NB4 (cell line): ENCODE measurements at regions not wholly inside any gene's neighbourhood (a gene's known extent, or its start where the extent isn't known, plus 50 kb on each side); places are given as distances from the start of the nearest gene placed in this dataset.
"Not testable (repeated sequence)": the region's sequence is repeated elsewhere in the genome, so short reads cannot be mapped to it uniquely, and the experiment has no call there.

ENCODE experiments used
- DNase-seq: peaks from one replicate; pipeline ENCODE4 v3.0.0; 2010; ENCODE audit warnings: low read depth
- H3K4me3 ChIP-seq: one replicate; pipeline ENCODE4 v1.5.1; 2011; ENCODE audit warnings: mild to moderate bottlenecking, low read depth, low read length, moderate library complexity
- MYC ChIP-seq: IDR thresholded peaks from 2 replicates; pipeline ENCODE4 v1.6.1; 2011; ENCODE audit warnings: low read depth, low read length
- POLR2A ChIP-seq: IDR thresholded peaks from 2 replicates; pipeline ENCODE4 v1.6.1; 2011; ENCODE audit warnings: mild to moderate bottlenecking; ENCODE audit not compliant: insufficient read length; ENCODE audit errors: extremely low read depth
- TF ChIP-seq, protein P1 (sequence below): IDR thresholded peaks from 2 replicates; pipeline ENCODE4 v1.6.1; 2011; ENCODE audit warnings: low read depth, low read length
- TF ChIP-seq, protein P2 (sequence below): IDR thresholded peaks from one replicate; pipeline ENCODE4 v1.5.1; 2012; ENCODE audit warnings: low read depth, low read length

DNA sequence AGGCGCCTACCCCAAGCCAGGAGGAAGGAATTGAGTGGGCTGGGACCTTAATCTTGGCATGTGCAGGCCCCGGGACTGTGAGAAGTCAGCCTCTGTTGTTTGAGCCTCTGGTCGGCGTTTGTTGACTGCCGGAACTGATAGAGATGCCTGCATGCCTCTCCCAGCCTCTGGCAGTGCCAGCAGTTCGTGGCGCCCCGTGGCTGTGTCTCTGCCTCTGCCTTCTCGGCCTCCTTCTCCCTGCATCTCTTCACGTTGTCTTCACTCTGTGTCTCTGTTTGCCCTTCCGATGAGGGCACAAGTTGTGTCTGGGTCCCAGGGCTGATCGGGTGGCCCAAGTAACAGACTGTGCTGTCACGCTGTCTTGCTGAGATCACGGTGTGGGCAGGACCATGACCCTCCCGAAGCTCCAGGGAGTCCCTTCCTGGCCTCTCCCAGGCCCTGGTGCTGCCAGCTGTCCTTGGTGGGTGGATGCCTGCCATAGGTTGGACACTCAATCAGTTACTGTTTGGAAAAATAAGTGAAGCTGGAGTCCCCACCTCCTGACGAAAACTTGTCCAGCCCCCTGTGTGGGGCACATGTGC is 133.5 kb upstream of the LPCAT1 start:
- TF ChIP-seq POLR2A: no peak
- TF ChIP-seq, protein P1, sequence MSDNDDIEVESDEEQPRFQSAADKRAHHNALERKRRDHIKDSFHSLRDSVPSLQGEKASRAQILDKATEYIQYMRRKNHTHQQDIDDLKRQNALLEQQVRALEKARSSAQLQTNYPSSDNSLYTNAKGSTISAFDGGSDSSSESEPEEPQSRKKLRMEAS: no peak
- TF ChIP-seq, protein P2, sequence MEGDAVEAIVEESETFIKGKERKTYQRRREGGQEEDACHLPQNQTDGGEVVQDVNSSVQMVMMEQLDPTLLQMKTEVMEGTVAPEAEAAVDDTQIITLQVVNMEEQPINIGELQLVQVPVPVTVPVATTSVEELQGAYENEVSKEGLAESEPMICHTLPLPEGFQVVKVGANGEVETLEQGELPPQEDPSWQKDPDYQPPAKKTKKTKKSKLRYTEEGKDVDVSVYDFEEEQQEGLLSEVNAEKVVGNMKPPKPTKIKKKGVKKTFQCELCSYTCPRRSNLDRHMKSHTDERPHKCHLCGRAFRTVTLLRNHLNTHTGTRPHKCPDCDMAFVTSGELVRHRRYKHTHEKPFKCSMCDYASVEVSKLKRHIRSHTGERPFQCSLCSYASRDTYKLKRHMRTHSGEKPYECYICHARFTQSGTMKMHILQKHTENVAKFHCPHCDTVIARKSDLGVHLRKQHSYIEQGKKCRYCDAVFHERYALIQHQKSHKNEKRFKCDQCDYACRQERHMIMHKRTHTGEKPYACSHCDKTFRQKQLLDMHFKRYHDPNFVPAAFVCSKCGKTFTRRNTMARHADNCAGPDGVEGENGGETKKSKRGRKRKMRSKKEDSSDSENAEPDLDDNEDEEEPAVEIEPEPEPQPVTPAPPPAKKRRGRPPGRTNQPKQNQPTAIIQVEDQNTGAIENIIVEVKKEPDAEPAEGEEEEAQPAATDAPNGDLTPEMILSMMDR: no peak
- DNase-seq: no peak
- no peak overlapping the region for H3K4me3 ChIP-seq

DNA sequence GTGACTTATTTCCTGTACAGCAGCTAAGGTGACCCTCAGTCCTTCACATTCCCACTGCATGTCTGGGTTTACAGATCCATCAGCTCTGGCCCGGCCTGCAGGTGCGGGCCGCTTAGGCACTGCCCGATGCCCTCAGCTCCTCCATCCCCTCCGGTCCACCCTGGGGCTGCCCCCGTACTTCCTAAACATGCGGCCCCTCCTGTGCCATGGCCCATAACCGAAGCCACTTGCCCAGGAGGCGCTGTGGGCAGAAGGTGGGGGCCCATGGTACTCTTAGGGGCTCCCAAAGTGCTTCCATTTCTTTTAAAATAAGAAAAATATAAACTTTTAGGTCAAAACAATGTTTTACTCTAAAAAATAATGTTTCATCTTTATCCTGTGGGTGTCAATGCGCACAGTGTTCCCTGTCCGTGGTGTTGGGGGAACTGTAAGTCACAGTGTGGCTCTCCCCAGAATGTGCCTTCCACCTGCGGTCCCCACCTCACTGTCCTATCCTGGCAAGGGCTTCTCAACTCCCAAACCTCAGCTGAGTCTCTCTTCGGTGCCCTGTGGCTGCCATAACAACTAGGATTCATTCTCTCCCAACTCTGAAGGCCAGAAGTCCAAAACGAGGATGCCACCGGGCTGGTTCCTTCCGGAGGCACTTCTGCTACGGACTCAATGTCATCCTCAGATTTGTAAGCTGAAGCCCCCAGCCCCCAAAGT is 132.7 kb upstream of the LPCAT1 start:
- DNase-seq: no peak
- no peak overlapping the region for H3K4me3 ChIP-seq
- TF ChIP-seq, protein P2: no peak
- TF ChIP-seq, protein P1: no peak
- TF ChIP-seq MYC (no peak), POLR2A (no peak)

DNA sequence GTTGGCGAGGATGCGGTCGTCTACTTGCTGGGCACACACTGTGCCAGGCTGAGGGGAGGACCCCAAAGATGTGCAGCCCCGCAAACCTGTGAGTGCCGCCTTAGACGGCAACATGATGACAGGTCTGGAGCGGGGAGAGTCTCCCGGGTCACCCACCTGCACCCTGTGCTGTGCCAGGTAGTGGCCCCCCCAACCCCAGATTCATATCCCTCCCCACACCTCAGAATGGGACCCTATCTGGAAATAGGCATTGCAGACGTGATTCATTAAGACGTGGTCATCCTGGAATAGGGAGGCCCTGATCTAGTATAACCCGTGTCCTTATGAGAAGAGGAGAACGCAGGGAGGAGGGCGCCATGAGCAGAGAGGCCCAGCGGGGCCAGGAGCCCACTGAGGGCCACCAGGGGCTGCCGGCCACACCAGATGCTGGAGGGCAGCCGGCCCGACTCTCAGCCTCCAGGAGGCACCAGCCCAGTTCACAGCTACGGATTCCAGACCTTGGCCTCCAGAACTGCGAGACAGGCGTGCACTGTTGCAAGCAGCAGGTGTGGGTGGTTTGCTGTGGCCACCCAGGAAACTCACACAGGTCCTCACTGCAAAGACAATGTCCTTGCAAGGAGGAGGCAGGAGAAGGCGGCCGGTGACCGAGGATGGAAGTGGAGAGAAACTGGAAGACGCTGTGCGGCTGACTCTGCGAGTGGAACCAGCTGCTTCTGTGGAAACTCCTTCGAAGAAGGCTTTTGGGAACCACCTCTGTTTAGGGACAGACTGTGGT is 131.9 kb upstream of the LPCAT1 start:
- H3K4me3 ChIP-seq: no peak overlapping the region
- DNase-seq: no peak
- TF ChIP-seq, protein P1: no peak
- TF ChIP-seq, protein P2: no peak
- TF ChIP-seq POLR2A (no peak), MYC (no peak)

DNA sequence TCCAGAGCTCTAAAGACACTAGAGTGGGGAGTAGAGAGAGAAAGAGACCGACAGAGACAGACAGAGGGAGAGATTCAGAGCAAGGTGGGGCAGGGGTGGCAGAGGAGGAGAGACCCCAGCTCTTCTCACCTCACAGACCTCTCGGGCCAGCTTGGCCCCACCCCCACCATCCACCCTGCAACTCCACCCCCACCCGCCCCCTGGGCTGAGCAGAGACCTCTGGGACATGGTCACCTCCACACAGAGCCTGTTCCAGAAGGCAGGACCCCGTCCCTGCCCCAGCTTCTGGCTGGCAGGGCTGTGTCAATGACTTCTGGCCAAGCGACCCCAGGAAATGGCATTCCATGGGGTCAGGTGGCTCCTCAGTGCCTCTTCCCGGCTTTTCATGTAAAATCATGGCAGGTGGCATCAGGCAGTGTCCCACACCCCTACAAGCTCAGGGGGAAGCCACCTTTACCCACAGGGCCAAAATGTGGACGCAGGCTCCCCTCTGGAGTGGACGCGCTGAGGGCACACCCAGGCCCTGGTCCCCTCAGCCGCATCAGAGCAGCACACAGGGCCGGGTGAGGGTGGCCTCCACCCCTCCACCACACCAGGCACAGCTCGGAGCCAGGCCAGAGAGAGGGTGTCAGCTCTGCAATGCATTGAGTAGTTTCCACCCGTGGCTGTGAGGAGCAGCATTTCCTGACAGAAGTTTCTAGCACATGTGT is 131.2 kb upstream of the LPCAT1 start:
- no peak overlapping the region for H3K4me3 ChIP-seq
- TF ChIP-seq, protein P1: no peak
- TF ChIP-seq, protein P2: no peak
- TF ChIP-seq POLR2A (no peak), MYC (no peak)
- no peak for DNase-seq

DNA sequence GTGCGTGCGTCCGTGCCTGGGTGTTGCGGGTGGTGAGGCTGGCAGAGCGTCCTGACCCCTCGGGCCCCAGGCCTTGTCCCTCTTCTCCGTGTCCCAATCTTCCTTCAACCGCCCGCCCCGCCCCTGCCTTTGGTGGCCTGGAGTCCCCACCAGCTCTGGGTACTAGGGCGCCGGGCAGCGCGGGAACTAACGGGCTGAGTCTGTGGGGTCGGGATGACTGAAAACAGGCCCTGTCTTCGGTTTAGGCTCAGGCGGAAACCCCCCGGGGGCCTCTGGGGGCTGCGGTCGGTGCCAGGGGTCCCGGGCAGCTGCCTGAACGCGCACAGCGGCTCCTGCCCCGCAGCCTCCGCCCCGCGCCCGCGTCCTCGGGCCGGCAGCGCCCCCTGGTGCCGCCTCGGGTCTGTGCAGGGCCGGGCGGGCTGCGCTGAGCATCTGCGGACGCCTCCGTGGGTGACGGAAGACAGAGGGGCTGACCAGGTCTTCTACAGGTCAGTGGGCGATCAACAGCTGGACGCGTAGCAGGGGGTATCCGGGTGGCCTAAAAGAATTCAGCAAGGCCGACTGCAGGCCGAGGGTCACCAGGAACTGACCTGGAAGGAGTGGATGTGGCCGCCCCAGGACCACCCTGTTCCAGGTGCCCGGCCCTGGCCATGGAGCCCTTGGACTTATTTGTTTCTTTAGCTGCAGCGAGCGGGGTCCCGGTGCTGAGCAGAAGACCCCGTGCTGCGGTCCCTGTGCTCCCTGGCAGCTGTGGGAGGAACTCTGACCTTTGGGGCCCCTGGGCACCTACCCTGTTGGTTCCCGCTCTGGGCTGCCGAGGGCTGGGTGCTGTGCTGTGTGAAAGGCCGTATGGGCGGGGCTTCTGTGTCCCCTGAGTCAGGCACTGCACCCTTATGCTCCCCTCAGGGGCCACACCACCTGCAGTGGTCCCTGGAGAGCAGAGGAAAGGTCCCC is 130.2 kb upstream of the LPCAT1 start:
- H3K4me3 ChIP-seq, DNase-seq: not testable (repeated sequence)
- TF ChIP-seq, protein P2: peak; percentile 22
